ENCODE measurements at regions not wholly inside any gene's neighbourhood (a gene's known extent, or its start where the extent isn't known, plus 50 kb on each side); places are given as distances from the start of the nearest gene placed in this dataset.

GRCh38 chr14:101231828-101232227, 328.3 kb upstream of the RTL1 start:
- TF ChIP-seq POLR2AphosphoS5 (IDR thresholded peaks at IDR 0.05; ENCODE audit: borderline replicate concordance, low read depth, low read length) (no peak), EZH2 (IDR thresholded peaks at IDR 0.05) (no peak), FOXP2 (optimal IDR thresholded peaks at IDR 0.05; ENCODE audit: control extremely low read depth, extremely low read length, insufficient read depth) (no peak)

All from SK-N-MC (cell line).